ENCODE measurements at regions not wholly inside any gene's neighbourhood (a gene's known extent, or its start where the extent isn't known, plus 50 kb on each side); places are given as distances from the start of the nearest gene placed in this dataset.

DNA sequence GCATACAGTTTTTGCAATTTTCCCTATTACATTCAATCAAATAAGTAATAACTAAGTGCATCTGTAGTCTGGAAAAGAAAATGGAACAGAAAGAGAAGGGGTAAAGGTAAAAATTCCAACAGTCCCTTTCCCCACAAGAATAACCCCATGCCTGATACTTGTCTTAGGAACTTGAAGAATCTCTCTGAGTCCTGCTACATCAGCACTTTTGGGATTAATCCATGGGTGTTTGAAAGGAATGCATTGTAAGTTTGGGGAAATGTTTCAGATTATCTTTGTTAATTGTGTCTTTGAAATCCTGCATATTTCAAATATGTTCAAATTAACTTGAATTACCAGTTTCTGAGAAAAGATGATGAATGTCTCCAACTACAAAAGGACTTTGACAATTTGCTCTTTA, 667.3 kb upstream of the PRKX start:
- Histone ChIP-seq H3K36me3 (ENCODE audit: control insufficient read depth in 3 of 3, insufficient read depth in 2 of 3, low read depth in 1 of 3, low read length in 3 of 3) (no peaks in the 10 kb centered on the region), H3K4me3 (ENCODE audit: low read depth in 1 of 3, low read length in 3 of 3) (no peak overlapping the region), H3K4me1 (ENCODE audit: control insufficient read depth in 3 of 3, insufficient read depth in 2 of 3, low read depth in 1 of 3, low read length in 2 of 3) (no peaks in the 10 kb centered on the region), H3K9me3 (ENCODE audit: control insufficient read depth in 2 of 2, insufficient read depth in 1 of 2, low read depth in 1 of 2, low read length in 1 of 2) (no peaks in the 10 kb centered on the region), H3K27me3 (ENCODE audit: control insufficient read depth in 3 of 3, insufficient read depth in 3 of 3, low read length in 3 of 3) (no peaks in the 10 kb centered on the region), H3K27ac (ENCODE audit: low read depth in 1 of 3, low read length in 2 of 3) (no peak overlapping the region)
- no peak for DNase-seq
- no peak for FAIRE-seq

DNA sequence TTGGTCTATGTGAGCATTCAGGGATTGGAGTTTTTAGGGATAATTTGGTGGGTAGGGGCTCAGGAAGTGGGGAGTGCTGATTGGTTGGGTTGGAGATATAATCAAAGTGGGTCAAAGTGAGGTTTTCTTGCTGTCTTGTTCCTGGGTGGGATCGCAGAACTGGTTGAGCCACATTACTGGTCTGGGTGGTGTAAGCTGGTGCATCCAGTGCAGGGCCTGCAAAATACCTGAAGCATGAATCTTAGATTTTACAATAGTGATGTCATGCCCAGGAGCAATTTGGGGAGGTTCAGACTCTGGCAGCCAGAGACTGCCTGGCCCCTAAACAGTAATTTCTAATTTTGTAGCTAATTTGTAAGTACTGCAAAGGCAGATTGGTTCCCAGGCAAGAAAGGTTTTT, 665.6 kb upstream of the PRKX start:
- Histone ChIP-seq H3K4me1 (ENCODE audit: control insufficient read depth in 3 of 3, insufficient read depth in 2 of 3, low read depth in 1 of 3, low read length in 2 of 3) (no peaks in the 10 kb centered on the region), H3K27me3 (ENCODE audit: control insufficient read depth in 3 of 3, insufficient read depth in 3 of 3, low read length in 3 of 3) (no peaks in the 10 kb centered on the region), H3K36me3 (ENCODE audit: control insufficient read depth in 3 of 3, insufficient read depth in 2 of 3, low read depth in 1 of 3, low read length in 3 of 3) (no peaks in the 10 kb centered on the region), H3K4me3 (ENCODE audit: low read depth in 1 of 3, low read length in 3 of 3) (no peak overlapping the region), H3K9me3 (ENCODE audit: control insufficient read depth in 2 of 2, insufficient read depth in 1 of 2, low read depth in 1 of 2, low read length in 1 of 2) (peaks cover 0 to 2% of the 10 kb centered on the region in 2 donors), H3K27ac (ENCODE audit: low read depth in 1 of 3, low read length in 2 of 3) (no peak overlapping the region)
- DNase-seq (no peak), FAIRE-seq (no peak)
- 89 to 98% (median 95%) methylated on average over 1 of the region's 1 CpG for WGBS, 3 donors

DNA sequence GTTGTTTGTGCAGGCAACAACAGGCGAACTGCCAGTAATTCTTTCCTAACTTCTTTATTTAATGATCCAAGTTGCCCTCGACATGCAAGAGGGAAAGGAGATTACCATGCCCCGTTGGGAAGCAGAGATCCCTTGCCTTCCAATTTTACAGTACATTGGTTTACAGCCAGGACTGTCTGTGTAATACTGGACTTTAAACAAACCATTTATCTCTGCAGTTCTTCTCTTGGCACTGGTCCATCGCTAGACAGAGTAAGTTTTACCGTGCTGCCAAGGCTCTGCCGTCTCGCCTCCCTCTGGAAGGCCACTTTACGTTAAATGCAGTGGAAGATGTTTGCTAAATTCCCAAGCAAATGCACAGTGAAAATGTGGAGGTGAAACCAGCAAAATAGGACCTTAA, 660.3 kb upstream of the PRKX start:
- WGBS, 3 donors: 61 to 77% (median 72%) methylated on average over 8 of the region's 8 CpGs
- Histone ChIP-seq H3K9me3 (ENCODE audit: control insufficient read depth in 2 of 2, insufficient read depth in 1 of 2, low read depth in 1 of 2, low read length in 1 of 2) (peaks cover 0 to 2% of the 10 kb centered on the region in 2 donors), H3K4me1 (ENCODE audit: control insufficient read depth in 3 of 3, insufficient read depth in 2 of 3, low read depth in 1 of 3, low read length in 2 of 3) (no peaks in the 10 kb centered on the region), H3K27me3 (ENCODE audit: control insufficient read depth in 3 of 3, insufficient read depth in 3 of 3, low read length in 3 of 3) (no peaks in the 10 kb centered on the region), H3K36me3 (ENCODE audit: control insufficient read depth in 3 of 3, insufficient read depth in 2 of 3, low read depth in 1 of 3, low read length in 3 of 3) (no peaks in the 10 kb centered on the region), H3K27ac (ENCODE audit: low read depth in 1 of 3, low read length in 2 of 3) (no peak overlapping the region), H3K4me3 (ENCODE audit: low read depth in 1 of 3, low read length in 3 of 3) (no peak overlapping the region)
- FAIRE-seq (no peak), DNase-seq (peak in 1 of 2 donors; percentile 0)

DNA sequence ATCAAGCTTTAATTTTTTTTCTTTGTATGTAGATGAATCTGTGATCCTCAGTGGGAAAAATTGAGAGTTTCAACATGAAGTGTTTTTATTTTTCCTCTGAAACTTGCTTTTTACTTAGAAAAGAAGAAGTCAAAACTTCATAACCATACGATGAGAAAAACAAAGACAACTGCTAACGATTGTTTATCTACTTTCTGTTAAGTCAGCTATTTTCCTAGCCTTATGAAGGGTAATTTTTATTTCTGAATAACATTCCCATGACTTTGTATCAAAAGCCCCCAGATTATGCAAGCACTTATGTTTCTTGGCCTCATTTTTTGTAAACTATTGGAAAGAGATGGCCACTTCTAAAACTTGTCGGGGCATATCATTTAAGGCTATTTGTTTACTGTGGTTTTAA, 645.1 kb upstream of the PRKX start:
- FAIRE-seq: no peak
- no peaks in the 10 kb centered on the region for H3K27me3 ChIP-seq (ENCODE audit: control insufficient read depth in 3 of 3, insufficient read depth in 3 of 3, low read length in 3 of 3)

DNA sequence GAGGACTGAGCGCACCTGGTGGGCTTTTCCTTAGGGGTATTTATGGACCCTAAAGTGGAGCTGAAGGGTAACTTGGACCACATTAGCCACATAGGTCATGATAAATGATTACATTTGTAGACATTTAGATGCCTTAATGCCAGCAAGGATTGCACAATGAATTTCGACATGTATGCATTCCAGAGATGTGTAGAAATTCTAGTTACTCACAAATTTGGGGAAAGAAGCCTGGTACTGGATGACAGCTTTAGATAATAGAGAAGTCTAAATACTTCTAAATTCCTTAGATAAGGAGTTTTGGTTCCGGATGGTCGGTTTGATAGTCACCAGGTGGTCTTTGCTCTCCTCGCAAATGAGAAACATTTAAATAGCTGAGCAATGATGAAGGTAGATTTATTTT, 609.5 kb upstream of the PRKX start:
- Histone ChIP-seq H3K4me3 (ENCODE audit: low read depth in 1 of 3, low read length in 3 of 3) (no peak overlapping the region), H3K36me3 (ENCODE audit: control insufficient read depth in 3 of 3, insufficient read depth in 2 of 3, low read depth in 1 of 3, low read length in 3 of 3) (no peaks in the 10 kb centered on the region), H3K9me3 (ENCODE audit: control insufficient read depth in 2 of 2, insufficient read depth in 1 of 2, low read depth in 1 of 2, low read length in 1 of 2) (peaks cover 0 to 2% of the 10 kb centered on the region in 2 donors), H3K4me1 (ENCODE audit: control insufficient read depth in 3 of 3, insufficient read depth in 2 of 3, low read depth in 1 of 3, low read length in 2 of 3) (no peaks in the 10 kb centered on the region), H3K27ac (ENCODE audit: low read depth in 1 of 3, low read length in 2 of 3) (no peak overlapping the region), H3K27me3 (ENCODE audit: control insufficient read depth in 3 of 3, insufficient read depth in 3 of 3, low read length in 3 of 3) (no peaks in the 10 kb centered on the region)
- WGBS, 3 donors: 72 to 82% (median 74%) methylated on average over 5 of the region's 5 CpGs
- DNase-seq (no peak), FAIRE-seq (no peak)

More for the DNA sequence above, 645.1 kb upstream of the PRKX start:
- DNase-seq: no peak
- no peaks in the 10 kb centered on the region for H3K36me3 ChIP-seq (ENCODE audit: control insufficient read depth in 3 of 3, insufficient read depth in 2 of 3, low read depth in 1 of 3, low read length in 3 of 3)
- no peaks in the 10 kb centered on the region for H3K4me1 ChIP-seq (ENCODE audit: control insufficient read depth in 3 of 3, insufficient read depth in 2 of 3, low read depth in 1 of 3, low read length in 2 of 3)
- 70 to 85% (median 80%) methylated on average over 3 of the region's 3 CpGs for WGBS, 3 donors
- no peak overlapping the region for H3K27ac ChIP-seq (ENCODE audit: low read depth in 1 of 3, low read length in 2 of 3)
- no peaks in the 10 kb centered on the region for H3K9me3 ChIP-seq (ENCODE audit: control insufficient read depth in 2 of 2, insufficient read depth in 1 of 2, low read depth in 1 of 2, low read length in 1 of 2)
- H3K4me3 ChIP-seq (ENCODE audit: low read depth in 1 of 3, low read length in 3 of 3): no peak overlapping the region

DNA sequence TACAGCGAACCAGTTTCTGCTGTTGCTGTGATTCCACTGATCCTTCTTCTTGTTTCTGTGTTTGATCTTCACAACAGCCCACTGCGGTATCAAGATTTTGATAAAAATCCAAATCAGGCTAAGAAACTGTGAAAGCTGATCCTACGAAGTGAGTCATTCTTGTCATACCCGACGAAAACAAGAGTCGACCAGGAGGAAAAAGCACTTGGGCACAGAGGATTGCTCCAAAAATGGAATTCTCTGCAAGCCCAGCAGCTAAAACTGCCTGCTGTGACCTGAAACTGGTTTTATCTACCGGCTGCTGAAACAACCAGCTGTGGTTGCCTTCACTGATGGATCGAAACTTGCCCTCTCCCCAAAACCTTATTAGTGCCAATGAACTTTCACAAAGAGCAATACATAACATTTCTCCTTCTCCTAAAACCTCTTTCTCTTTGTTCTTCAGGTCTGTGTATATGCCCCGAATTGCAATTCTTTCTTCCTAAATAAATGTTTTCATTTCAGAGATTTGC, 607.0 kb upstream of the PRKX start:
- Histone ChIP-seq H3K27ac (ENCODE audit: low read depth in 1 of 3, low read length in 2 of 3) (no peak overlapping the region), H3K4me1 (ENCODE audit: control insufficient read depth in 3 of 3, insufficient read depth in 2 of 3, low read depth in 1 of 3, low read length in 2 of 3) (no peaks in the 10 kb centered on the region), H3K4me3 (ENCODE audit: low read depth in 1 of 3, low read length in 3 of 3) (no peak overlapping the region), H3K9me3 (ENCODE audit: control insufficient read depth in 2 of 2, insufficient read depth in 1 of 2, low read depth in 1 of 2, low read length in 1 of 2) (peaks cover 0 to 2% of the 10 kb centered on the region in 2 donors), H3K27me3 (ENCODE audit: control insufficient read depth in 3 of 3, insufficient read depth in 3 of 3, low read length in 3 of 3) (no peaks in the 10 kb centered on the region), H3K36me3 (ENCODE audit: control insufficient read depth in 3 of 3, insufficient read depth in 2 of 3, low read depth in 1 of 3, low read length in 3 of 3) (no peaks in the 10 kb centered on the region)
- DNase-seq: no peak
- FAIRE-seq: no peak
- 40 to 51% (median 40%) methylated on average over 9 of the region's 9 CpGs for WGBS, 3 donors

DNA sequence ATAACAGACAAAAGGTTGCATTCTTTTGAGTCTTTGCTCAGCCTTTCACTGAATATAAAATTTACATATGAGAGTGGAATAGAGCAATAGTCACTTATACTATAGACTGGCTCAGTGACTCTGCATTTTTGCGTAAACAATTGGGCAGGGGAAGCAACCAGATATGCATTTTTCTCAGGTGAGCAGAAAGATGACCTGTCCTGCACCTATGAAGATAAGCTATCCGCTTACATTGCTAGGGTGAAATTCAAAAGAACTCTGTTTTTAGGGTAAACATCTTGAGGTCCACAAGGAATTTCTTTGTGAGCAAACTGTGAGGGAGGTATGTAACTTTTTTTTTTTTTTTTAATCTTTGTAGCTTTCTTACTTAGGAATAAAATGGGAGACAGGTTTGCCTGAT, 602.4 kb upstream of the PRKX start:
- Histone ChIP-seq H3K27me3 (ENCODE audit: control insufficient read depth in 3 of 3, insufficient read depth in 3 of 3, low read length in 3 of 3) (no peaks in the 10 kb centered on the region), H3K9me3 (ENCODE audit: control insufficient read depth in 2 of 2, insufficient read depth in 1 of 2, low read depth in 1 of 2, low read length in 1 of 2) (no peaks in the 10 kb centered on the region), H3K36me3 (ENCODE audit: control insufficient read depth in 3 of 3, insufficient read depth in 2 of 3, low read depth in 1 of 3, low read length in 3 of 3) (no peaks in the 10 kb centered on the region), H3K4me3 (ENCODE audit: low read depth in 1 of 3, low read length in 3 of 3) (no peak overlapping the region), H3K4me1 (ENCODE audit: control insufficient read depth in 3 of 3, insufficient read depth in 2 of 3, low read depth in 1 of 3, low read length in 2 of 3) (no peaks in the 10 kb centered on the region), H3K27ac (ENCODE audit: low read depth in 1 of 3, low read length in 2 of 3) (no peak overlapping the region)
- FAIRE-seq (no peak), DNase-seq (no peak)
- 52 to 83% (median 66%) methylated on average over 2 of the region's 2 CpGs for WGBS, 3 donors

DNA sequence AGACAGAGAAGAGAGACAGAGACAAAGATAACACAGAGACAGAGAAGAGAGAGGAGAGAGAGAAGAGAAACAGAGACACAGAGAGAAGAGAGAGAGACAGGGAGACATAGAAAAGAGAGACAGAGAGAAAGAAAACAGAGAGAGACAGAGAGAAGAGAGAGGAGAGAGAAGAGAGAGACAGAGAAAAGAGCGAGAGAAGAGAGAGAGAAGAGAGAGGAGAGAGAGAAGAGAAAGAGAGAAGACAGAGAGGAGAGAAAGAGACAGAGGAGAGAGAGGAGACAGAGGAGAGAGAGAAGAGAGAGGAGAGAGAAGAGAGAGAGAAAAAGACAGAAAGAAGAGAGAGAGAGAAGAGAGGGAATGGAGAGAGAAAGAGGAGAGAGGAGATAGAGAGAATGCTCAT, 601.1 kb upstream of the PRKX start:
- no peak for FAIRE-seq

DNA sequence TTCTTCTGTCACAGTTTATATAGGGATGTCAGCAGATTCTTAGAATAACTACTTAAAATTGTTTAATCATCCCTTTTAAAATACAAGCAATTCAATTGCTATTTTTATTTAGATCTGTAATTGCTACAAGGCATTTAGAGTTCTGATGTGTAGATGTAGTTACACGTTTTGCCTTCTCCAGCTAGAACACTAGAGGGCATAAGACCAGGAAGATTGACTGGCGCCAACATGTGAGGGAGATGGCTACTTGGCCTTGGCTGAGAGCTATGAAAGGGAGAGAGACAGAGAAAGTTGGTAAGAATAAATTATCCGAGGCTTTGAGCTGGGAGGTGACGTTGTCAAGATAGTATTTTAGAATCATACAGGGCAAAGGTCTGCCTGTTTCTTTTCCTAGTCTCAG, 563.7 kb upstream of the PRKX start:
- Histone ChIP-seq H3K4me1 (ENCODE audit: control insufficient read depth in 3 of 3, insufficient read depth in 2 of 3, low read depth in 1 of 3, low read length in 2 of 3) (no peaks in the 10 kb centered on the region), H3K36me3 (ENCODE audit: control insufficient read depth in 3 of 3, insufficient read depth in 2 of 3, low read depth in 1 of 3, low read length in 3 of 3) (no peaks in the 10 kb centered on the region), H3K9me3 (ENCODE audit: control insufficient read depth in 2 of 2, insufficient read depth in 1 of 2, low read depth in 1 of 2, low read length in 1 of 2) (no peaks in the 10 kb centered on the region), H3K27ac (ENCODE audit: low read depth in 1 of 3, low read length in 2 of 3) (no peak overlapping the region), H3K4me3 (ENCODE audit: low read depth in 1 of 3, low read length in 3 of 3) (no peak overlapping the region), H3K27me3 (ENCODE audit: control insufficient read depth in 3 of 3, insufficient read depth in 3 of 3, low read length in 3 of 3) (no peaks in the 10 kb centered on the region)
- FAIRE-seq (no peak), DNase-seq (no peak)
- 68 to 74% (median 74%) methylated on average over 4 of the region's 4 CpGs for WGBS, 3 donors

More for the DNA sequence above, 601.1 kb upstream of the PRKX start:
- Histone ChIP-seq H3K27ac (ENCODE audit: low read depth in 1 of 3, low read length in 2 of 3) (no peak overlapping the region), H3K27me3 (ENCODE audit: control insufficient read depth in 3 of 3, insufficient read depth in 3 of 3, low read length in 3 of 3) (no peaks in the 10 kb centered on the region), H3K36me3 (ENCODE audit: control insufficient read depth in 3 of 3, insufficient read depth in 2 of 3, low read depth in 1 of 3, low read length in 3 of 3) (no peaks in the 10 kb centered on the region), H3K4me1 (ENCODE audit: control insufficient read depth in 3 of 3, insufficient read depth in 2 of 3, low read depth in 1 of 3, low read length in 2 of 3) (no peaks in the 10 kb centered on the region), H3K9me3 (ENCODE audit: control insufficient read depth in 2 of 2, insufficient read depth in 1 of 2, low read depth in 1 of 2, low read length in 1 of 2) (no peaks in the 10 kb centered on the region), H3K4me3 (ENCODE audit: low read depth in 1 of 3, low read length in 3 of 3) (no peak overlapping the region)
- 50 to 91% (median 86%) methylated on average over 1 of the region's 1 CpG for WGBS, 3 donors
- DNase-seq: no peak

All from small intestine (tissue), 7 donors.